ENCODE measurements at regions not wholly inside any gene's neighbourhood (a gene's known extent, or its start where the extent isn't known, plus 50 kb on each side); places are given as distances from the start of the nearest gene placed in this dataset.

DNA sequence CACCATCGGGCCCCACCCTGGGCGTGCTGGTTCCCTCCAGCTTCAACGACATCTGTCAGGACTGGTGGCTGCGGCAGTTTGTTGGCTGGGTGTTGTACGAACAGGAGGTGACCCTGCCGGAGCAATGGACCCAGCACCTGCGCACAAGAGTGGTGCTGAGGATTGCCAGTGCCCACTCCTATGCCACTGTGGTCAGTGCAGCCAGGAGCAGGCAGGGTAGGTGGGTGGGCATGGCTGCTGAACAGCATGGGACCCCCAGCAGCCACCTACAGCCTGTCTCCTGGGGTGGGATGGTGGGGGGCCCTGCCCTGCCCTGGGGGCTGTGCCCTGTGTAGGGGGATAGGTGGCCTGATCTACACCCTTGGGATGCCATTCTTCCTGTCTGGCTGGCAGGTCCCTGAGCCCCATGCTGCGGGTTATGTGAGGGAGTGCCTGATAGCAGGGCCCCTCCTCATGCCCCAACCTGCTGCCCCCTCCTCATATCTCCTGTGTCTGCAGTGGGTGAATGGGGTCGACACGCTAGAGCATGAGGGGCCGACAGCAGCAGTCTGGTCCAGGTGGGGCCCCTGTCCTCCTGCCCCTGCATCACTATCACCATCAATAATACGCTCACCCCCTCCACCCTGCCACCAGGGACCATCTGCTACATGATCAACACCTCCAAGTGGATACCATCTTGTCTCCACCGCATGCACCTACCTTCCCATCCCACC is 56.9 kb downstream of the ZNF727 start:
- TF ChIP-seq ZC3H11A (IDR thresholded peaks at IDR 0.05) (no peak), SMC3 (IDR thresholded peaks at IDR 0.05) (no peak), ZFP36 (IDR thresholded peaks at IDR 0.05; ENCODE audit: borderline replicate concordance, partially characterized antibody) (no peak), RAD21 (conservative IDR thresholded peaks at IDR 0.05 in 1 of 2, IDR thresholded peaks at IDR 0.05 in 1 of 2) (no peak)
- TF ChIP-seq, protein P1, sequence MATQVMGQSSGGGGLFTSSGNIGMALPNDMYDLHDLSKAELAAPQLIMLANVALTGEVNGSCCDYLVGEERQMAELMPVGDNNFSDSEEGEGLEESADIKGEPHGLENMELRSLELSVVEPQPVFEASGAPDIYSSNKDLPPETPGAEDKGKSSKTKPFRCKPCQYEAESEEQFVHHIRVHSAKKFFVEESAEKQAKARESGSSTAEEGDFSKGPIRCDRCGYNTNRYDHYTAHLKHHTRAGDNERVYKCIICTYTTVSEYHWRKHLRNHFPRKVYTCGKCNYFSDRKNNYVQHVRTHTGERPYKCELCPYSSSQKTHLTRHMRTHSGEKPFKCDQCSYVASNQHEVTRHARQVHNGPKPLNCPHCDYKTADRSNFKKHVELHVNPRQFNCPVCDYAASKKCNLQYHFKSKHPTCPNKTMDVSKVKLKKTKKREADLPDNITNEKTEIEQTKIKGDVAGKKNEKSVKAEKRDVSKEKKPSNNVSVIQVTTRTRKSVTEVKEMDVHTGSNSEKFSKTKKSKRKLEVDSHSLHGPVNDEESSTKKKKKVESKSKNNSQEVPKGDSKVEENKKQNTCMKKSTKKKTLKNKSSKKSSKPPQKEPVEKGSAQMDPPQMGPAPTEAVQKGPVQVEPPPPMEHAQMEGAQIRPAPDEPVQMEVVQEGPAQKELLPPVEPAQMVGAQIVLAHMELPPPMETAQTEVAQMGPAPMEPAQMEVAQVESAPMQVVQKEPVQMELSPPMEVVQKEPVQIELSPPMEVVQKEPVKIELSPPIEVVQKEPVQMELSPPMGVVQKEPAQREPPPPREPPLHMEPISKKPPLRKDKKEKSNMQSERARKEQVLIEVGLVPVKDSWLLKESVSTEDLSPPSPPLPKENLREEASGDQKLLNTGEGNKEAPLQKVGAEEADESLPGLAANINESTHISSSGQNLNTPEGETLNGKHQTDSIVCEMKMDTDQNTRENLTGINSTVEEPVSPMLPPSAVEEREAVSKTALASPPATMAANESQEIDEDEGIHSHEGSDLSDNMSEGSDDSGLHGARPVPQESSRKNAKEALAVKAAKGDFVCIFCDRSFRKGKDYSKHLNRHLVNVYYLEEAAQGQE (IDR thresholded peaks at IDR 0.05): no peak
- TF ChIP-seq, protein P2, sequence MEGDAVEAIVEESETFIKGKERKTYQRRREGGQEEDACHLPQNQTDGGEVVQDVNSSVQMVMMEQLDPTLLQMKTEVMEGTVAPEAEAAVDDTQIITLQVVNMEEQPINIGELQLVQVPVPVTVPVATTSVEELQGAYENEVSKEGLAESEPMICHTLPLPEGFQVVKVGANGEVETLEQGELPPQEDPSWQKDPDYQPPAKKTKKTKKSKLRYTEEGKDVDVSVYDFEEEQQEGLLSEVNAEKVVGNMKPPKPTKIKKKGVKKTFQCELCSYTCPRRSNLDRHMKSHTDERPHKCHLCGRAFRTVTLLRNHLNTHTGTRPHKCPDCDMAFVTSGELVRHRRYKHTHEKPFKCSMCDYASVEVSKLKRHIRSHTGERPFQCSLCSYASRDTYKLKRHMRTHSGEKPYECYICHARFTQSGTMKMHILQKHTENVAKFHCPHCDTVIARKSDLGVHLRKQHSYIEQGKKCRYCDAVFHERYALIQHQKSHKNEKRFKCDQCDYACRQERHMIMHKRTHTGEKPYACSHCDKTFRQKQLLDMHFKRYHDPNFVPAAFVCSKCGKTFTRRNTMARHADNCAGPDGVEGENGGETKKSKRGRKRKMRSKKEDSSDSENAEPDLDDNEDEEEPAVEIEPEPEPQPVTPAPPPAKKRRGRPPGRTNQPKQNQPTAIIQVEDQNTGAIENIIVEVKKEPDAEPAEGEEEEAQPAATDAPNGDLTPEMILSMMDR (IDR thresholded peaks at IDR 0.05): no peak
